Stimulated activated CD4-positive, alpha-beta T cell treated with anti-CD3 and anti-CD28 coated beads, Interleukin-15, amount 100 ng/mL, for 48 hours (primary cell): ENCODE measurements at regions not wholly inside any gene's neighbourhood (a gene's known extent, or its start where the extent isn't known, plus 50 kb on each side); places are given as distances from the start of the nearest gene placed in this dataset.
"Not testable (repeated sequence)": the region's sequence is repeated elsewhere in the genome, so short reads cannot be mapped to it uniquely, and the experiment has no call there.

Experiments
- DNase-seq, 2 donors: peaks; one replicate each; pipeline ENCODE4 v3.0.0-alpha.2; 2020; ENCODE audit warnings: low read depth in 2 of 2

DNA sequence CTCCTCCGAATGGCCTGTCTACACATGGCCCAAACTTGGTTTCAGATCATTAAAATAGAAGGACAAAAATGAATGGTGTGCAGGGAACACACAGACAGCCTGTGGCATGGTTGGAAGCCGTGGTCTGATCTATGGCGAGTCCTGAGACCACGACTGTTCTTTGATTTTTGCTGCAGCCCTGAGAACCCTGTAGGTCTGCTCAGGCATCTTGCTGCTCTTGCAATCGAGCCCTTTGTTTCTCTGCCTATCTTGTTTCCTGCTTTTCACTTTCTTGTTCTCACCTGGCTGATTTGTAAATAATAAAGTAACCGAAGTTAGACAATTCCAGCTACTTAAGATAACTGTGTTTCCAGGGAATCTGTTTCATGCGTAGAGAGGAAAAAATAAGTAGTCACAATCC is 54.1 kb upstream of the NBPF9 start:
- not testable (repeated sequence) for DNase-seq

DNA sequence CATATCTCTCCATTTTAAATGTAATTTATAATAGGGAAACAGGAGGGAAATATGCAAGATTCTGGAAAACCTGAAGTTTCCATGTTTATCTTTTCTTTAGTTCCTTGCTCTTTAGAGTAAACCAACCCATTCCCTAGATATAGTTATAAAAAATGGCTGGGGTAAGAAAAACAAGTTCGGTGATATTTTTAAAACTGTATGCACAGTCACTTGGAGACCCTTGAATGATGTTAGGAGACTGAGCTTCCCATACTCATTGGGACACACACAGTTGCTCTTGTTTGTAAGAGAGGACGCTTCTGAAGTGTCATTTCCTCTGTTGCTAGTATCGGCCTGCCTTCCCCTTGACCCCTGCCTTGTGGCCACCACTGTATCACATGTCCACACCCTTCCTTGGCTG is 55.0 kb upstream of the NBPF9 start:
- DNase-seq, result not testable (repeated sequence)

DNA sequence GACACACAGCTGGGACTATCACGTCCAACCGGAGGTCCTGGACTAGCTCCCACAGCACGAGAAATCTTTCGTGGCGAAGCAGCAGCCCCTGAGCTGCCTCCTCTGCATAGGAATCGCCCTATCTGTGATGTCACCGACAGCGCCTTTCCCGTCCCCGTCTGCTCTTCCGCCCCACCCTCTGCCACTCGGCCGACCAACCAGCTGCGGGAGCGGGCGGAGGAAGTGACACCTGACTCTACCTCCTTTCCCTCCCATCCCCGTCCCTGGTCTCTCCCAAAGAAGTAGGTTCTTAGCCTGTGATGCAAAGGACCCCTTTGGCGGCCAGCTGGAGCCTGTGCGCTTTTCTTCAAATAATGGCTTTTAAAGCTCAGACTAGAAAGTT is 59.7 kb upstream of the NBPF9 start:
- not testable (repeated sequence) for DNase-seq

DNA sequence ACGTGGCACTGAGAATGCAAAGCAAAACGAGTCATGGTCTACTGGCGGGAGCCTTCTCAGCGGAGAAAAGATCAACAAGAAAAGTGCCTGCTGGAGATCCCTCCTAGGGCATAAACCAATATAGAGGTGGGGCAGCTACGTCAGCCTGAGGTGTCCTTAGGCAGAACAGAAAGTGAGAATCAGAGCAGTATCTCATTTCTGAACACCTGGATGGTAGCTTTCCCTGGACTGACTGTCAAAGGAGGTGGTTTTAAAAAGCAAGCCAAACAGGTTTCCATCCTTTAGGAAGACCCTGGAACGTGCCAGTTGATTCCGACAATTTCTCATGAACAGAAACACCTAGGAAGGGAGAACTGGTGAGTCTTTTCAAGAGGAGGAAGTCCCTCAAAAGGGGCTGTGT is 71.4 kb upstream of the NBPF9 start:
- not testable (repeated sequence) for DNase-seq

DNA sequence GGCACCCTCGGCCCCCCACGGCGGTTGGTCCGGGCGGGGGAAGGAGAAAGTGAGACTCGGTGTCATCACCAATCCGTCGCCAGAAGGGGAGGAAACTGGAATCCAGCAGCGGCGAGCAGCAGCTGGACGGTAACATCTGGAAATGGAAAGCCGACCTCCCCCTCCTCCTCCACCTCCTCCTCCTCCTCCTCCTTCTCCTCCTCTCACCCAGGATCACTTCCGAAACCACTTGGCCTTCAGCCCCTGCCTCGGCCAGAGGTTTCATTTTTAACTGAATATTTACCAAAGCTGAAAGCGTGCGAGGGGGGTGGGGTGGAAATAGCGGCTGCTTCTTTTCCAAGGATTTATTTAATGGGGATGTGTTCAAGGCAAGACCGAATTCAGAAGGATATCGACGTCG is 72.5 kb upstream of the NBPF9 start:
- DNase-seq, result not testable (repeated sequence)

DNA sequence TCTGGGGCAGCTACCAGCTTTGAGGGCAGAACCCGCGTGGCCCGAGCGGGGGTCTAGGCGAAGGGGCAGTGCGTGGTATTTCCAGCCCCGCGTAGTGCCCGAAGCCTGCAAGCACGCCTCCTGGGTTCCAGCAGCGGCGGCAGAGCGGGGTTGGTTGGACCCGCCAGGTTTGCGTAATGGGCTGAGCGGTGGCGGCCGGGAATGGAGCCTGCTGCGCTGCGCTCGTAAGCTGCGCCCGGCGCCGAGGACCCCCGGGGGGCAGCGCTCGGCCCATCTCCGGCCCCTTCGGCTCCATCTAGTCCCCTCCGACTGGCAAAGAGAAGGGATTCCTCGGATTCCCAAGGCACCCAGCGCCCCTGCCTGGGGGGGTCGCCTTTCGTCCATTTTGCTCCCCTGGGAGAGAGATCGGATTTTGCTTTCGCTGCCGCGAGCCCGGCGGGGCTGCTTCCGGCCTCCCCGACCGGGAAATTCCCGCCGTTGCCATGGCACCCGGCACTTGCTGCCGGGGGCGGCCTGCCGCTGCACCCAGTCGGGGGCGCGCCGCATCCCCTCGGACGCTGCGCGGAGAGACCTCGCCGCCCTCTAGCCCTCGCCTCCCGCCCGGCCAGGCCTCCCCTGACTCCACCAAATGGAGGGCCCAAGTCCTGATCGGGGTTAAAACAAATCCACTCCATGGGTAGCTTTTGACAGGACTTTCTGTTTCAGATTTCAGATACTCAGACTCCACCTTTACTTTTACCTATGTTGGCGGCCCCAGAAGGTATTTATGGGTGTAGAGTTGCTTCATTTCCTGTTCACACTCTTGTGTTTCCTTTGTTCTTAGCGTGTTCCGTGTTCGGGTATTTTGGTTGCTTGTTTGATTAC is 73.3 kb upstream of the NBPF9 start:
- DNase-seq, result peak; percentile 31 to 33

DNA sequence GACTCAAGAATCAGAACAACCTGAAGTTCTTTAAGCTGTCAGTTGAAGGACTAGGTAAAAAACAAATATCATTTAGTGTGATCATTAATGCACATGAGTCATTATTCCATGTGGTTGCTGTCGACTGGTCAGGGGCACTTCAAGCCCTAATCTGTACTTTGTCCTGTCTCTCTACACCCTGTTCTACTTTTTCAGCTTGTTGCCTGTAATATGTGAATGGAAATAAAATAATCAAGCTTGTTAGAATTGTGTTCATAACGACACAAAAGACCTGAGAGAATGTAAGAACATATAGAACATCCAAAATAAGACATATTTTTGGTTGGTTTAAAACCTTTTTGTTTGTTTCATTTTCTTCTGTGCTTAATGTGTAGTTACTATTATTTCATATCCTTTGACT is 87.4 kb upstream of the NBPF9 start:
- DNase-seq, result not testable (repeated sequence)

DNA sequence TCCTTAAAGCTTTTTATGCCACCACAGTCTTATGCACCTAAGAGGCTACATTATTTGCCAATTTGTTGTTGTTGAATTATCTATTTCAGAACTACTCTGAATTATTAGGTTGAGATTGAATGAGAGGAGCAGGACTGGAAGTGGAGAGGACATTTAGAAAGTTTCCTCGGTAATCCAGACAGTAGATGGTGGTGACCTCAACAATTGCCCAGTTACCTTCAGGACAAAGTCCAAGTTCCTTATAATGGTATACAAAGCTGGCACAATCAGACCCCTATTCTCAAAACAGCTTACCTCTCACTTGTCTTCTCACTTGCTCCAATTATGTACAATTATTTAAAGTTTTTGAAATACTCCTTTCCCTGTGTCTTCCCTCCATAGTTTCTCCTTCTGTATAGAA is 93.3 kb upstream of the NBPF9 start:
- not testable (repeated sequence) for DNase-seq

DNA sequence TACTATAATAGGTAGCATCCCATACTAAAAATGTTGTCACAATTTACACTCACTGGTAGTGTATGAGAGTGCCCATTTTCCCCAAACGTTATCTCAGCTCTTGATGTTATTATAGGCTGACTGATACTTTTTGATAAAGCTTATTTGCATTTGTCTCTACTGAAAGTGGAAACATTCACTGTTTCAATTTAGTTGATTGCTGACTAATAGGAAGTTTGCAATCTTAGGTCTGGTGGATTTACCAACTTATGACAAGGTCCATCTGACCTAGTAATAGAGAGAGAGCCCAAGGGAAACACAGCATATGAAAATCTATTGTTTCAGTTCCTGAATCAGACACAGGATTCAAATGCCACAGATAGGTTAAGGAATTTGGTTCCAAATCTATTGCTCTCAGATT is 97.2 kb upstream of the NBPF9 start:
- not testable (repeated sequence) for DNase-seq

DNA sequence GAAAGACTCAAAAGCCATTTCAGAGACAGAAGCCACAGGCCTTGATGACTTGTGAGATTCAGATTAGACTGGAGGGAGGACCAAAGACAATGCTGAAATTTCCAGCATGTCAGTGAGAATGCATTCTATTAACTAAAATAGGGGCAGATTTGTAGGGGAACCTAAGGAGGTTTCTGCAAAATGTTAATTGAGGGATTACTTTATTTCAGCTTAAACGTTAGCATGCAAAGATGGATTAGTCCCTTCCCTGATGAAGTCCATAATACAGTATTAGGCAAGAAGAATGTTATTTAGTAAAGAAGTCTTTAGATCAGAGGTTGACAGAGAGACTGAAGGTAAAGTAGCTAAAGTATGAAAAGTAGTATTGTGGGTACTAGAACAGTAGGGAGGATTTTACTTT is 98.9 kb upstream of the NBPF9 start:
- DNase-seq, result not testable (repeated sequence)

DNA sequence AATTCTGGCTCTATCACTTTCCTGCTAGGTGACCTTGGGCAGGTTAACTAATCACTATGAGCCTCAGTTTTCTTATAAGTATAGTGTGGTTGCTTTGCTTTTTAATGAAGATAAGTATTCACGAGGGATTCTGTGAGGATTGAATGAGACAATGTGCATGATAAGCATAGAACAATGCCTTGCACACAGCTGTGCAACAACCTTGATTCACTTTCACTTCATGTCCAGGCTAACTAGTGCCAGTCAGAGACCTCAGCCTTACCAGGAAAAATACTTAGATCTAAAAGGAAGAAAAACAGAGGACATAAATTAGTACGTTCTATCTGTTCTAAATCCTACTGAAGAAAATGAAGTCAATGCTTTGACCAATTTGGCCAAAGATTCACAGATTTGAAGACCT is 101.0 kb upstream of the NBPF9 start:
- not testable (repeated sequence) for DNase-seq

DNA sequence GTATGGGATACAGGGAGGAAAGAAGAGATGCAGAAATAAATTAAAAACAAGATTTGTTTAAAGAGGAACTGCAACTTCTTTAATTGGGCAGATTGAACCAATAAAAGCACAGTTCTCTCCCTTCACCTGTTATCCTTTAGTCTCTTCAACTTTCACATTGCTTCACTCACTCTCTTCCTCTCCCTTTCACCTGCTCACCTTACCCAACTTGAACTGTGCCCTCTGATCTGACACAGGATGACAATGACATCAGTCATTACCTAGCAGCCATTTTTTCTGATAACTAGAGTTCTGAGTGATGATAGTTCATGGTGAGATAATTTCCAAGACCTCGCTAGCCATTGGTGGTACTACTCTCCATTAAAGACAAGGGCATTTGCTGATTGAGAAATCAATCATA is 105.5 kb upstream of the NBPF9 start:
- not testable (repeated sequence) for DNase-seq

DNA sequence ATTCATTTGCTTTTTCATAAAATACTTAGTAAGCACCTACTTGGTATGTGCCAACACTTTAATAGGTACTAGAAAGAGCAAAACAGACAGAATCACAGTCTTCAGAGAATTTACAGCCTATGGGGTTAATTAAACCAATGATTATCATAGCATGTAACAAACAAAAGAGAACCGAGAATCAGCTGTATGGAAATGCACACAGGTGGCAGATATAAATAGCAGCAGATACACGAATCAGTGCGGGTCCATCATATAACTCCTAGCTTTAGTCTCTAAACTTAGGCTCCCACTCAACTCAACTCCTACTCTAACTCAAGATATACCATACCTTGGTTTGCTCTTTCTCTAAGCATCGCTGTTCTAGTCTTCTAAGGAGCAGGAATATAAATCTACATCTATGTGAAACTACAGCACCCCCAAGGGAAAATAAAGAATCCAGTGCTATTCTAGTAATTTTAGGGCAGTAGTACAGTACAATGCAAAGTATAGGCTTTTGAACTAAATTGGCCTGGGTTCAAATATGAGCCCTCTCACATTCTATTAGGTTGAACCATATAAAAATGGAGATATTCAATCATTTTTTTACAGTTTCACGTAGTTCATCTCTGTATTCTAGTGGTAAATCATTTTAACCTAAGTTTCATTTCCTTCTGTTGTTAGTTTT is 108.5 kb upstream of the NBPF9 start:
- not testable (repeated sequence) for DNase-seq

DNA sequence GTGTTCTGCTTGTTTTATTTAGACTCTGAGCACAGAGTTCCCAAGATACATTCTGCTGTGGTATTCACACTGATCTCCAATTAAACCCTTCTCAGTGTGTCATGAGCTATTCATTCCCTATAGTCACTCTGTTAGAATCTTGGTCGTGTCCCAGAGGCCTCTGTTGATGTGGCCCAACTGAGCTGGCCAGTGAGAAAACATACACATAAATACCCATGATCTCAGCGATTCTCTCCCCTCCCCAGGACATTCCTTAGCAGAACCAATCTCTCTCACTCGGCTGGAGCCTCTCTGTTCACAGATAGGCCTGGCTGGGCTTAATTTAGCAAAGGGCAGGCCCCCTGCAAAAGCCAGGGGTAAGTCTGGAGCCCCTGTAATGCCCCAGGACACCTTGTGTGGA is 109.6 kb upstream of the NBPF9 start:
- not testable (repeated sequence) for DNase-seq

DNA sequence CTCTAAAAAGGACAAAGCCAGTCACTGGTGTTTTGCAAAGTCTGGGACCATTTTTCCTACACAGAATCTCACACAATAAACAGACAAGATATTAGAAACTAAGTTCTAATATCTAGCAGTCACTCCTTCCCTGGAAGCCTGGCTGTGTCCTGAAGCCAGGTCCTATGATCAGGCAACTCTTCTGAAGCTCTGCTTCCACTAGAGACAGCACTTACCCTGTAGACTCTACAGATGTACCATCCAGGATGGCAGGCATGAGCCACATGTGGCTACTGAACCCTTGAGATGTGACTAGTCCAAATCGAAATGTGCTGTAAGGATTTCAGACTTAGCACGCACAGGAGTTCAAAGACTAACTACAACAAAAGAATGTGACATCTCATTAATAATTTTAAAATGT is 110.3 kb upstream of the NBPF9 start:
- DNase-seq, result not testable (repeated sequence)

DNA sequence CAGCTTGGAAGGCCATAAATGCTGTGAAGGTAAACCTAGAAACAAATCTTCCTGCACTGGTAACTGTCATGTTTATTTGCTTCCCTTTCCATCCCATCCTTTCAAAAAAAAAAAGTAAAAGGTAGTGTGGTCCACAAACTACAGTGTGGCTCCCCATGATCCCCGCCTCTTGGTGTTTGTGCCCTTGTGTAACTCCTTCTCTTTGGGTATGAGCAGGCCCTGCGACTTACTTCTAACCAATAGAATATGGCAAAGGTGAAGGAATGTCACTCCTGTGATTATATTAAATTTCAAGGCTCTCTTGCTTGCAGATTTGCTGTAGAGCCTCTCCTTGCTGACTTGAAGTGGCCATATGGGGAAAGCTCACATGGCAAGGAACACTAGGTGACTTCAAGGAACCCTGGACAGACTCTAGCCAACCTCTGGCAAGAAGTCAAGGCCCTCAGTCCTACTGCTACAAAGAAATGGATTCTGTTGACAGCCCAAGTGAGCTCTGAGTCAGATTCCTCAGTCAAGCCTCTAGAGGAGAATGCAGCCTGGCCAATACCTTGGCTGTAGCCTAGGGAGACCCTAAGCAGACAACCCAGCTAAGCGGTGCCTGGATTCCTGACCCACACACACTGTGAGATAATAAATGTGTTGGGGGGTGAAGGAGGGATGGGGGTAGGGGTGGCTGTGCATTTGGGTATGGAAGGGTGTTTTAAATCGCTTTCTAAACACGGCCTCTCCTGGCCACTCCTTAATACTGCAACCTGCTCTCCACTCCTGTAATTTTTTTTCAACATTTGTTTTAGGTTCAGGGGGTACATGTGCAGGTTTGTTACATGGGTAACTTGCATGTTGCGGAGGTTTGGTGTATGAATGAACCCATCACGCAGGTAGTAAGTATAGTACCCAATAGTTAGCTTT is 115.0 kb upstream of the NBPF9 start:
- not testable (repeated sequence) for DNase-seq

DNA sequence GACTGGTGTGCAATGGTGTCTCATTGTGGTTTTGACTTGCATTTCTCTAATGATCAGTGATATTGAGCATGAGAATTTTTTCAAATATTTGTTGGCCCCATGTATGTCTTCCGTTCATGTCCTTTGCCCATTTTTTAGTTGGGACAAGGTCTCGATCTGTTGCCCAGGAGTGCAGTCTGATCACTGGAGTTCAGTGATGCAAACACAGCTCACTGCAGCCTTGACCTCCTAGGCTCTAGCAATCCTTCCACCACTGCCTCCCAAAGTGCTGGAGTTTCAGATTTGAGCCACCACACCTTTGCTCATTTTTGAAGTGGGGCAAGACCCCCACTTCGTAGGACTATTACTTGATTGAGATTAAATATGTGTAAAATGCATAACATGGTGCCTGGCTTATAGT is 116.2 kb upstream of the NBPF9 start:
- DNase-seq, result not testable (repeated sequence)

DNA sequence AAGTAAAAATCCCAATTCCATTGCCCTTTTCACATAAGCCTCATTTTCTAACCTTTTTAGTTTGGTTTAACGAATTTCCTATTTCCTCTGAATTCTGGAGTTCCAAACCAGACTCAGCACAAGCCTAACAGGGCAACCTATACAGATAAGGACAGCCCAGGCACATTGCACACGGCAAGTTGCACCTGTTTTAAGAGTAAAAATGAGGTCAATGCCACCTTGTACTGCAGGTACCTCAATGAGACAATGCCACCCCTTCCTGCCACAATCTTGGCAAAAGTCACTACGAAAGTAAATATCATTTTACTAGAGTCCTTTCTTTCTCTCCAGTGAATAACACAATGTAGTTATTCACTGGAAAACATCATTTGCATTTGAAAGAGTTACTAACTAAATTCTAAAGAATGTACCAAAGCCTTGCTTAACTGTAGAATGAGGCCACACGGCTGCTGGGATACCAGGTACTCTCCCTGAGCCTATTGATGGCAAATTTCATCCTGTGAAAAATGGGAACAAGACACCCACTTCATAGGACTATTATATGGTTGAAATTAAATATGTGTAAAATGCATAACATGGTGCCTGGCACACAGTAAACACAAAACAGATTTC is 117.2 kb upstream of the NBPF9 start:
- not testable (repeated sequence) for DNase-seq

DNA sequence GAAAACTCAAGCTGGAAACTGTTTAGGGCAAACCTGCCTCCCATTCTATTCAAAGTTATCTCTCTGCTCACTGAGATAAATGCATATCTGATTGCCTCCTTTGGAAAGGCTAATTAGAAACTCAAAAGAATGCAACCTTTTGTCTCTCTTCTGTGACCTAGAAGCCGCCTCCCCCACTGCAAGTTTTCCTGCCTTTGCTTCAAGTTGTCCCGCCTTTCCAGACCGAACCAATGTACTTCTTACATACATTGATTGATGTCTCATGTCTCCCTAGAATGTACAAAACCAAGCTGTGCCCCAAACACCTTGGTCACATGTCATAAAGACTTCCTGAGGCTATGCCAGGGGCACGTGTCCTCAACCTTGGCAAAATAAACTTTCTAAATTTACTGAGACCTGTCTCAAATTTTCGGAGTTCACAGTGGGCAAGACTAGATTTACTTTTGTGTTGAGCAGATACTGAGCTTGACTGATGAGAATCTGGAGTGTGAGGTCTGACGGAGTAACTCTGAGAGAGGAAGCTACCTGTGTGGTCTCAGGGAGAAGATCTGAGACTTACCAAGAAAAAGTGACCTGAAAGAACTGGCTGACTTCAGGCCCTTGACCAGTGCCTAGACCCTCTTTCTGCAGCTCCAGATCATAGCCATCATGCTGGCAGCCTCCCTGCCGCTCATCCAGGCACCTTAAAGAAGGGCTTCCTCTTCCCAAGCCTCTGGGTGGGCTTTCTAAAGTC is 124.7 kb upstream of the NBPF9 start:
- not testable (repeated sequence) for DNase-seq

DNA sequence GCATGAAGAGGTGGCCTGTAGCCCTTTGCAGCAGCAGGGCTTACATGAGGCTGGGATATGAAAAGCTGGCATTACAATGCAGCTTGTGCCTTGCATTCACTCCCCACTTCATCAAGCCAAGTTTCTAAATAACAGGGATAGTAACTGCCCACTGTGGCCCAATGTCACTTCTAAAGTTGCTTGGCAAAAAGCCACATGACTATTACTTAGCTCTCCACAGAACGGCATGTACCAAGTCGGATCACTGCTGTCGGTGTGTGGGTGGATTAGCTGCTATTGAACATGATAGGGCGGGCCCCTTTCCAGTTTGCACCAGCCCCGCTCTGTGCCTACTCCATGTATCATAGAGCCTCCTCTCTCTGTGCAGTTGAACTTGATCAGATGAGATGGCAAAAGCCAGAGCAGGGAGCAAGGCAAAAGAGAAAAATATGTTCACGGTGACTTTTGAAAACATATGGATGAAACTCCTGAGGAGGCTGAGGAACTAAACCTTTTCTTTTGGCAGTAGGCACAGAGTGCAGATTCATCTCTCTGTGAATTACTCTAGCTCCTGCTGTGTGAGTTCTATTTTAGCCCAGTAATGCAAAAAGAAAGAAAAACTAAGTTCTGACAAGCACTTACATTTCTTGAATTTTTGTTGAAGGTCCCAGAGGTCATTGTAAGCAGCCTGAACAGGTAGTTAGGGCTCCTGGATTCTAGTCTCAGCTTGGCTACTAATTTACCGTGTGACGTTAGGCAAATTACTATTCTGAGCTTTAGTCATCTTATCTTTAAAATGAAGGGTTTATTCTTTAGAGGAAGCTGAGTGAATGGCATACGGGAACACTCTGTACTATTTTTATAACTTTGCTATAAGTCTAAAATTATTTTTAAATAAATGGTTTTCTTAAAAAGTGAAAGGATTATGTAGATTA is 125.6 kb upstream of the NBPF9 start:
- DNase-seq, result not testable (repeated sequence)
